Activated T-helper 1 cell treated with anti-CD3 and anti-CD28 coated beads, Interleukin-12 subunit alpha, Interleukin-12 subunit beta, Interleukin-2, Interleukin-4 antibody, amounts not matched to agents 30 ng/mL and 10 ng/mL and 1 ng/mL, durations not matched to agents 14 hours and 24 hours and 36 hours (primary cell): ENCODE measurements at regions not wholly inside any gene's neighbourhood (a gene's known extent, or its start where the extent isn't known, plus 50 kb on each side); places are given as distances from the start of the nearest gene placed in this dataset.

Experiments used
- DNase-seq: peaks from one replicate; pipeline ENCODE4 v3.0.0; 2021; ENCODE audit warnings: low spot score
- H3K27ac Mint-ChIP-seq: one replicate; pipeline ENCODE4 v1.8.0; 2021; ENCODE audit warnings: mild to moderate bottlenecking, mixed read lengths
- H3K27me3 Mint-ChIP-seq: one replicate; pipeline ENCODE4 v1.8.0; 2022; ENCODE audit warnings: mild to moderate bottlenecking, moderate library complexity, mixed read lengths; ENCODE audit not compliant: insufficient read depth
- H3K36me3 Mint-ChIP-seq: one replicate; pipeline ENCODE4 v1.8.0; 2021; ENCODE audit warnings: low read depth, mixed read lengths
- H3K4me1 Mint-ChIP-seq: one replicate; pipeline ENCODE4 v1.8.0; 2021; ENCODE audit warnings: low read depth, mixed read lengths
- H3K4me3 Mint-ChIP-seq: one replicate; pipeline ENCODE4 v1.8.0; 2021; ENCODE audit warnings: mild to moderate bottlenecking, moderate library complexity, mixed read lengths
- H3K9me3 Mint-ChIP-seq: one replicate; pipeline ENCODE4 v1.8.0; 2021; ENCODE audit warnings: mixed read lengths
- intact Hi-C: fragments of 100-400 bp; cut with micrococcal nuclease; formaldehyde crosslinking; loops from one replicate; pipeline ENCODE4 v1.15.1; 2024

DNA sequence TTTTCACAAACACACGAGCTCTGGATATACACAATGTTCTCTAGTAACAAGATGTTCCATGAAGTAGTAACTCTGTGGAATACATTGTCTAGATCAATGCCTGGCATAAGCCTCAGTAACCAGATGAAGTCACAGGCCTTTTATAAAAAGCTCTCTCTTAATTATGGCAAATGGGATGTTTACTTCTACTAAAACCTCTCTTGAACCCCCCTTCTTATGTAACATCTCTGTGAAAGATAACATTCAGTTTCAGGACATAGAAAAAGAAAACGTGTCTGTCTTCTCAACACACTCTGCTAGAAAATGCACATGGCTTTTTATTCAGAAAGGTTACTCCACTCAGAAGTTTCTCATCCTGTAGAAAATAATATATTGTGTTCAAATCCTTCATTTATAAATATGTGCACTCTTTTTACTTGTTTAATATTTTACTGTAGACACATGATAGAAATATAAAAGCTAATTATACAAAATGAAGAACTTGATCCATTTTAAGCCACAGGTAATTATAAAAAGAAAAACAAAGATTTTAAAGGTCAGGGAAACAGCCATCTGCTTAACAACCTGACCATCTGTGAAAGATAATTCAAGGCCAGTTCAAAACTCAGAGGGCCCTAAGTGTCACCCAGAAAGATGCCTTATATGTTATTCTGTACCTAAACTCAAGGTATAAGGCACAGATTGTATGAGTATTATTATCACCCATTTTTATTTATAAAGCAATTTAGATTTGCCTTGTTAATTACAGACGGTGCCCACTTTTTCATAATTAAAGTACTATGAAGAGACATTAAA is 812.0 kb downstream of the CDH18 start:
- H3K36me3 Mint-ChIP-seq: no peaks in the 10 kb centered on the region
- no peaks in the 10 kb centered on the region for H3K4me1 Mint-ChIP-seq
- H3K4me3 Mint-ChIP-seq: no peak overlapping the region
- intact Hi-C loops: no loop called here
- no peak for DNase-seq
- H3K27ac Mint-ChIP-seq: no peak overlapping the region
- H3K27me3 Mint-ChIP-seq: no peaks in the 10 kb centered on the region
- H3K9me3 Mint-ChIP-seq: peaks cover 8% of the 10 kb centered on the region

DNA sequence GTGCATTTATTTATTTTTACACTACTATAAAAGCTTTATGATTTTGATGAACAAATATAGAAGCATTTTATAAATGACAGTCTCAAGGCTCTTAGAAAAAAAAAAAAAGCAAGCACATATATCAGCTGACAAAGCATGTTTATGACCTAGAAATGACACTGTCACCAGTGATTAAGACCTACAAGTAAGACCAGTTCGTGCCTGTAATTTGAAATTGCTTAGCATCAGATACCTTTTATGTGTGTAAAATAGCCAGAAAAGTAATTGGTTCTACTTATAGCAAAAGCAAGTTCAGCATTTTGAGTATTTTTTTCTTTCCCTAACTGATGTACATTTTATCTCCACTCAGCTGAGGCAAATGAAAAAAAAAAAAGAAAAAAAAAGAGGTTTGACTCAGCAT is 808.4 kb downstream of the CDH18 start:
- intact Hi-C loops: no loop called here
- Mint-ChIP-seq H3K4me1 (no peaks in the 10 kb centered on the region), H3K36me3 (no peaks in the 10 kb centered on the region), H3K27me3 (no peaks in the 10 kb centered on the region), H3K9me3 (no peaks in the 10 kb centered on the region), H3K4me3 (no peak overlapping the region), H3K27ac (no peak overlapping the region)
- no peak for DNase-seq

DNA sequence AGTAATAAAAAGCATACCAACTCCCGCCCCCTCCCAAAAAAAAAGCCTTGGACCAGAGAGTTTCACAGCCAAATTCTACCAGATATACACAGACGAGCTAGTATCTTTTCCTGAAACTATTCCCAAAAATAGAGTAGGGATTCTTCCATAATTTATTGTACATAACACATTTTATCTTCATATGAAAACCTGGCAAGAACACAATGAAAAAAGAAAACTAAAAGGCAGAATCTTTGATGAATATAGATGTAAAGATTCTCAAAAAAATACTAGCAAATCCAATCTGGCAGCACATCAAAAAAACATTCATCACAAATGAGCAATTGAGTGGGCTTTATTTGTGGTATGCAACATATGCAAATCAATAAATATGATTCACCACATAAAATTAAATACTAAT is 798.8 kb downstream of the CDH18 start:
- intact Hi-C loops: no loop called here
- Mint-ChIP-seq H3K4me3 (no peak overlapping the region), H3K27me3 (no peaks in the 10 kb centered on the region), H3K27ac (no peak overlapping the region), H3K9me3 (peaks cover 5% of the 10 kb centered on the region), H3K36me3 (no peaks in the 10 kb centered on the region), H3K4me1 (no peaks in the 10 kb centered on the region)
- DNase-seq: no peak

DNA sequence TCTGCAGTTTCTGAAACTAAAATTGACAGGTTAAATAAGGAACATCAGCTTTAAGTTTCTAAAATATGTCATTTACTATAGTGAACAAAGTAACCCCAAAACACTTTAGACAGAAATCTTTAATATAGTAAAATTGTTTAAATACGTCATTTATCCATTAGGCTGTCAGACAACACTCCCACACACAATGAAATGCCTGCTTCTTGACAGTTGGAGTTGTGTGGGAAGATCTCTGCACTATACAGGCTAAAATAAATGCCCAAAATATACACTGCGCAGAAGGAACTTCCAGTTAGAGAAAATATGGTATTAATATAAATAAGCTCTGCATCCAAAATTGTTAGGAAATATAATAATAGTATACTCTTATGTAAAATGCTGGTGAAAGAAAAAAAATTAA is 794.4 kb downstream of the CDH18 start:
- no peaks in the 10 kb centered on the region for H3K36me3 Mint-ChIP-seq
- no peak overlapping the region for H3K4me3 Mint-ChIP-seq
- DNase-seq: no peak
- no peaks in the 10 kb centered on the region for H3K27me3 Mint-ChIP-seq
- H3K9me3 Mint-ChIP-seq: peaks cover 9% of the 10 kb centered on the region
- no peaks in the 10 kb centered on the region for H3K4me1 Mint-ChIP-seq
- intact Hi-C loops: no loop called here
- H3K27ac Mint-ChIP-seq: no peak overlapping the region

DNA sequence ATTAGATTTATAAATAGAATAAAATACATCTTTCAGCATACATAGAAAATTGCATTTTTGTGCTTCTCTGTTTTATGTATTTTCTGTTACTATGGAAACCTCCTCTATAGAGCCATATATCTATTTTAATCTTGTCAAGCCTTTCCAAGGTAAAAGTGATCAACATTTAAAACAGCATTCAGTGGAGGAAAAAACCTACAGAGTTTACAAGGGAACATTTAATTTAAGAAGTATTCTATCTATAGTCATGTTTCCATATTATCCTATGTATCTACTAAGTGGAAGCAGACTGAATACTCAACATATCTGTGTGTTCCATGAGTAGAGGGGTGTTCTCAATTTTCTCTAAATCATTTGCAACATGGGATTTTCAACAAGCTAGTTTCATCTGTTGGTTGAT is 791.4 kb downstream of the CDH18 start:
- Mint-ChIP-seq H3K4me1 (no peaks in the 10 kb centered on the region), H3K27me3 (no peaks in the 10 kb centered on the region), H3K9me3 (peaks cover 9% of the 10 kb centered on the region), H3K27ac (no peak overlapping the region), H3K4me3 (no peak overlapping the region), H3K36me3 (no peaks in the 10 kb centered on the region)
- intact Hi-C loops: no loop called here
- no peak for DNase-seq

DNA sequence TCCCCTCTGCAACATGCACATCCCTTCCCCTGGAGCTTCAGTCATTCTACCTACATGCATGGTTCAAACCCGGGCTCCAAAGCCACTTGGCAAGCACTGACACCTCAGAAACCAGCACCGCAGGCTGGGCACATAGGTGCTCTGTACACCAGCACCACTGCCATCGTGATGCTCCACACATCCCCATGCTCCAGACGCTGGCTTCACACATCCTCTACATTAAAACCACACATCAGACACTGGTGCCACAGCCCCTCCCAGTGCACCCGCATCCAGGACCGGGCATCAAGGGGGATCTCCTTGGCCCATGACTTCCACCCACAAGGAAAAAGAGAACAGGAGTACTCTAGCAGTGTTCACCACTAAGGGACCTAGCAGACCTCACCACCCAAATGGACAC is 787.7 kb downstream of the CDH18 start:
- no peak for DNase-seq
- no peaks in the 10 kb centered on the region for H3K4me1 Mint-ChIP-seq
- intact Hi-C loops: no loop called here
- H3K36me3 Mint-ChIP-seq: no peaks in the 10 kb centered on the region
- H3K27ac Mint-ChIP-seq: no peak overlapping the region
- H3K9me3 Mint-ChIP-seq: peaks cover 9% of the 10 kb centered on the region
- H3K27me3 Mint-ChIP-seq: no peaks in the 10 kb centered on the region
- H3K4me3 Mint-ChIP-seq: no peak overlapping the region

DNA sequence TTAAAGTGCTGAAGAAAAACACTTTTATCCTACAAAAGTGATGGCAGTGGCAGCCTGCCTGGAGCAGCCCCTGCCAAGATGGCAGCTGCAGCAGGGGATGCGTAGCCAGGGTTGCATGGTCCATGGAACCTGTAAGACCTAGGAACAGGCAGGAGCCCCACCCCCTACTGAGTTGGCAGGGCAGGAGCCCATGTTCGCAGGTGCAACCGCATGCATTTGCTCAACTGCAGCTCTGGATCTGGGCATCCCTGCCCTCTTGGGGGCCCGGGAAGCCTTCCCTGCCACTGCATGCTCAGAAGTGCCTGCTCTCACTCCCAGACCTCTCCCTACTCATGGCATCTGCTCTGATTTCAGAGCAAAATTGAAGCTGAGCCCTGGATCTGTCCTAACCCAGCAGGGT is 779.6 kb downstream of the CDH18 start:
- no peak for DNase-seq
- no peak overlapping the region for H3K4me3 Mint-ChIP-seq
- peaks cover 7% of the 10 kb centered on the region for H3K9me3 Mint-ChIP-seq
- H3K27me3 Mint-ChIP-seq: no peaks in the 10 kb centered on the region
- H3K27ac Mint-ChIP-seq: no peak overlapping the region
- intact Hi-C loops: no loop called here
- H3K36me3 Mint-ChIP-seq: no peaks in the 10 kb centered on the region
- no peaks in the 10 kb centered on the region for H3K4me1 Mint-ChIP-seq

DNA sequence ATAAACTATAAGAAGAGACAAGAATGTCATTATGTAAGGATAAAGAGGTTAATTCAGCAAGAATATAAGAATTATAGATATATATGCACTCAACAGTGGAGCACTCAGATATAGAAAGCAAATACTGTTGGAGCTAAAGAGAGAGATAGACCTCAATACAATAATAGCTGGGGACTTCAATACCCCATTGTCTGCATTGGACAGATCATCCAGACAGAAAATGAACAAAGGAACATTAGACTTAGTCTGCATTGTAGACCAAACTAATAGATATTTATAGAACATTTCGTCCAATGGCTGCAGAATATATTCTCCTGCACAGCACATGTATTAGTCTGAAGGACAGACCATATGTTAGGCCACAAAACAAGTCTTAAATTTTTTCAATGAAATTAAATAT is 777.1 kb downstream of the CDH18 start:
- Mint-ChIP-seq H3K36me3 (no peaks in the 10 kb centered on the region), H3K27ac (no peak overlapping the region), H3K4me1 (no peaks in the 10 kb centered on the region), H3K9me3 (peaks cover 10% of the 10 kb centered on the region), H3K27me3 (no peaks in the 10 kb centered on the region), H3K4me3 (no peak overlapping the region)
- no peak for DNase-seq
- intact Hi-C loops: no loop called here

DNA sequence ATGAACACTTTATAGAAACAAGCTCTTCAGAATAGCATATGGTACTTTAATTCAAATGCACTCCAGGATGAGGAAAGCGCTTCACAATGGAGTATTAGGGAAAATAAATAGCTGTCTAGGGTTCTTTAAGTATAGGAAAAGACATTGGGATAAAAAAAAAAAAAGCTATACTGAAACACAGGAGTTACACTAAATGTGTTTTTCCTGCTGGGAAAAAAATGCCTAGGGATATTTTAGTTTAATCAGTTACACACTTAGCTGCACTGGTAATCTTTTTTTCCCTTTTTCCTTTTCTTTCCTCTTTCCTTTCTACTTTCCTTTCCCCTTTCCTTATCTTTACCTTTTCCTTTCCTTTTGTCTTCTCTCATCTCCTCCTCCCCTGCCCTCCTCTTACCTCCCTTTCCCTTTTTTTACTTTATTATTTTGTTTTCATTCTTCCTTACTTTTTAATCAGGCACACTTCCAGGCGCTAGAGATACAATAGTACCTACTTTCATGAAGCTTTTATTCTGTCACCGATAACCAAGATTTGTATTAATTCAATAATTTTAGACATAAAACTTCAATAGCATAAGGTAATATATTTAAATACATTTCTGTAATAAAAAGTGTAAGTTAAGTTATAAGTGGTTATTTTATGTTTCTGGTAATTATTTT is 758.7 kb downstream of the CDH18 start:
- DNase-seq: no peak
- Mint-ChIP-seq H3K4me3 (no peak overlapping the region), H3K4me1 (no peaks in the 10 kb centered on the region), H3K9me3 (no peaks in the 10 kb centered on the region), H3K27me3 (no peaks in the 10 kb centered on the region), H3K36me3 (no peaks in the 10 kb centered on the region), H3K27ac (no peak overlapping the region)
- intact Hi-C loops: no loop called here

DNA sequence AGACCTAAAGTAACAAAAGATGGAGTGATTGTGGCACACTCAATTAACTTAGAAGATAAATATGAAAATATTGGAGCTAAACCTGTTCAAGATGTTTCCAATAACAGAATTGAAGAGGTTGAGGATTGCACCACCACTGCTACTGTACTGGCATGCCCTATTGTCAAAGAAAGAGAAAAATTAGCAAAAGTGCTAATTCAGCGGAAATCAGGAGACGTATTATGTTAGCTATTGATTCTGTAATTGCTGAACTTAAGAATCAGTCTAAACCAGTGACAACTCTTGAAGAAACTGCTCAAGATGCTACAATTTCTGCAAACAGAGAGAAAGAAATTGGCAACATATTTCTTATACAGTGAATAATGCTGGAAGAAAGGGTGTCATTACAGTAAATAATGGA is 754.4 kb downstream of the CDH18 start:
- H3K4me3 Mint-ChIP-seq: no peak overlapping the region
- H3K27ac Mint-ChIP-seq: no peak overlapping the region
- no peak for DNase-seq
- no peaks in the 10 kb centered on the region for H3K9me3 Mint-ChIP-seq
- H3K27me3 Mint-ChIP-seq: no peaks in the 10 kb centered on the region
- no peaks in the 10 kb centered on the region for H3K36me3 Mint-ChIP-seq
- H3K4me1 Mint-ChIP-seq: no peaks in the 10 kb centered on the region
- intact Hi-C loops: no loop called here

DNA sequence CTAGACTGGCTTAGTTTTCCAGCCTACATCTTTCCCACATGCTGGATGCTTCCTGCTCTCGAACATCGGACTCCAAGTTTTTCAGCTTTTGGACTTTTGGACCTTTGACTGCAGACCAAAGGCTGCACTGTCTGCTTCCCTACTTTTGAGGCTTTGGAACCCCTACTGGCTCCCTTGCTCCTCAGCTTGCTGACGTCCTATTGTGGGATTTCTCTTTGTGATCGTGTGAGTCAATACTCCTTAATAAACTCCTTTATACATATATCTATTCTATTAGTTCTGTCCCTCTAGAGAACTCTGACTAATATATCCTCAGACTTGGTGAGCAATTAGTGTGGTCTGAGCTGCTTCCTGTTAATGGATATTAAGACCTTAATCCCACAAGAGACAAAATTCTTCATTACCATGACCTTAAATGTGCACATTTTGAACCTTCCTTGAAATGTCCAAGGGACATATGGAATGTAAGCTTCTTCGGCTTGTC is 752.9 kb downstream of the CDH18 start:
- DNase-seq: no peak
- Mint-ChIP-seq H3K27ac (no peak overlapping the region), H3K9me3 (peaks cover 4% of the 10 kb centered on the region), H3K4me1 (no peaks in the 10 kb centered on the region), H3K4me3 (no peak overlapping the region), H3K27me3 (no peaks in the 10 kb centered on the region), H3K36me3 (no peaks in the 10 kb centered on the region)
- intact Hi-C loops: no loop called here

DNA sequence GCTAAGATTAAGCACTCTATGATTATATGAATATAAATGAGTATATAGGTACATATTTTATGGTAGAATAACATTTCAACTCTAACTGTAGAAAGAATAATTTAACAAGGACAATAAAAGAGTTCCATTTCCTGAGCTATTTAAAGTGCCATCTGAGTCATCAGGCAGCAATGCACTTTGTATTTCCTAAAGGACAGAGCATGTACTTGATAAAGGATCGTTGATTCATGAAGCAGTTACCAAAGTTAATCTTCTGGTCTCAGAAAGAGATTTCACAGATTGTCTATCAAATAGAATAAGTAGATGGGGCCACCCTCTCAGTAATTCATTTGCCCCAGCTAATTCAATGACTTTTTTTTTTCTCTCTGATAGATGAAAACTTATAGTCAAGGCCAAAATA is 747.8 kb downstream of the CDH18 start:
- intact Hi-C loops: no loop called here
- no peaks in the 10 kb centered on the region for H3K36me3 Mint-ChIP-seq
- no peak for DNase-seq
- no peaks in the 10 kb centered on the region for H3K4me1 Mint-ChIP-seq
- peaks cover 13% of the 10 kb centered on the region for H3K9me3 Mint-ChIP-seq
- H3K27me3 Mint-ChIP-seq: no peaks in the 10 kb centered on the region
- H3K27ac Mint-ChIP-seq: no peak overlapping the region
- H3K4me3 Mint-ChIP-seq: no peak overlapping the region

DNA sequence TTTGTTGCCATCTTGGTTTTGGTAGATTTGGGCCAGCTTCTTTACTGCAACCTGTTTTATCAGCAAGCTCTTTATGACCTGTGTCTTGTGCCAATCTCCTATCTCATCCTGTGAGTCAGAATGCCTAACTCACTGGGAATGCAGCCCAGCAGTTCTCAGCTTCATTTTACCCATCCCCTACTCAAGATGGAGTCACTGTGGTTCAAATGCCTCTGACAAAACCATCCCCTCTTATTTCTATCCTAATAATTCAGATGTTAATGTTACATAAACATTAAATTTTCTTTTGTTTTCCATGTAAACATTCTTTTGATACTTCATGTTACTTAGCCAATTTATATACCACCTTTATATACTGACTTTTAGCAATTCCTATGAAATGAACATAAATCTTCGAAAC is 746.3 kb downstream of the CDH18 start:
- no peak overlapping the region for H3K27ac Mint-ChIP-seq
- no peaks in the 10 kb centered on the region for H3K27me3 Mint-ChIP-seq
- H3K9me3 Mint-ChIP-seq: peaks cover 21% of the 10 kb centered on the region
- no peak for DNase-seq
- H3K4me1 Mint-ChIP-seq: no peaks in the 10 kb centered on the region
- H3K4me3 Mint-ChIP-seq: no peak overlapping the region
- H3K36me3 Mint-ChIP-seq: no peaks in the 10 kb centered on the region
- intact Hi-C loops: no loop called here
